PC-3 (cell line): ENCODE measurements at regions not wholly inside any gene's neighbourhood (a gene's known extent, or its start where the extent isn't known, plus 50 kb on each side); places are given as distances from the start of the nearest gene placed in this dataset.

Source experiments
- ATAC-seq: fragments of 200-7000 bp; cut with Tn5 transposase; 2 replicates; pipeline ENCODE4 v1.9.1; 2020; ENCODE audit warnings: mild to moderate bottlenecking, moderate library complexity
- BruUV-seq: library from RNA; stranded (reverse); fragments of 400-500 nt; replicated peaks from 2 replicates; lab custom pipeline; 2021; lab: Mats Ljungman, UMichigan
- CTCF ChIA-PET: fragments of 300-600 bp; sonication (Branson Sonifier 250); formaldehyde crosslinking; loops from one replicate; lab custom pipeline; 2022; ENCODE audit warnings: antibody characterized with exemption; lab: Charles Lee
- POLR2A ChIA-PET: fragments of 300-600 bp; sonication (Branson Sonifier 250); formaldehyde crosslinking; loops from one replicate; lab custom pipeline; 2022; ENCODE audit warnings: antibody characterized with exemption; ENCODE audit not compliant: unreplicated experiment; lab: Charles Lee
- DNase-seq: peaks from one replicate; pipeline ENCODE4 v3.0.0-alpha.2; 2015
- H2AFZ ChIP-seq: fragments of 300-600 bp; sonication (generic); 2 replicates; pipeline ENCODE4 v1.6.0; 2016; ENCODE audit warnings: antibody characterized with exemption, low read length
- H3F3A ChIP-seq: fragments of 300-600 bp; sonication (generic); one replicate; pipeline ENCODE4 v1.6.0; 2017; ENCODE audit warnings: antibody characterized with exemption, low read length, control low read depth, mild to moderate bottlenecking; ENCODE audit not compliant: unreplicated experiment
- H3K27ac ChIP-seq: fragments of 300-600 bp; sonication (generic); 2 replicates; pipeline ENCODE4 v1.5.1; 2016; ENCODE audit warnings: mild to moderate bottlenecking, low read length
- H3K27me3 ChIP-seq: fragments of 300-600 bp; sonication (generic); 2 replicates; pipeline ENCODE4 v1.6.1; 2016; ENCODE audit warnings: low read length, mixed read lengths
- H3K36me3 ChIP-seq: fragments of 300-600 bp; sonication (generic); 2 replicates; pipeline ENCODE4 v1.6.1; 2016; ENCODE audit warnings: low read depth, mixed run types, low read length, mixed read lengths
- H3K4me1 ChIP-seq: fragments of 300-600 bp; sonication (generic); 2 replicates; pipeline ENCODE4 v1.5.1; 2016; ENCODE audit warnings: low read length; ENCODE audit not compliant: insufficient read depth
- H3K4me2 ChIP-seq: fragments of 300-600 bp; sonication (generic); 2 replicates; pipeline ENCODE4 v1.6.0; 2016; ENCODE audit warnings: low read length
- H3K4me3 ChIP-seq: fragments of 300-600 bp; sonication (generic); 2 replicates; pipeline ENCODE4 v1.5.1; 2016; ENCODE audit warnings: mild to moderate bottlenecking, low read length, mixed read lengths
- H3K79me2 ChIP-seq: fragments of 300-600 bp; sonication (generic); 2 replicates; pipeline ENCODE4 v1.6.1; 2017; ENCODE audit warnings: low read length, mixed read lengths
- H3K9ac ChIP-seq: fragments of 300-600 bp; sonication (generic); 2 replicates; pipeline ENCODE4 v1.6.0; 2016; ENCODE audit warnings: mild to moderate bottlenecking, low read length
- H3K9me2 ChIP-seq: fragments of 300-600 bp; sonication (generic); replicated peaks from 2 replicates; pipeline ENCODE4 v1.6.1; 2016; ENCODE audit warnings: mixed run types, low read length, mixed read lengths
- H3K9me3 ChIP-seq: fragments of 300-600 bp; sonication (generic); 2 replicates; pipeline ENCODE4 v1.6.1; 2016; ENCODE audit warnings: low read length, mixed read lengths
- H4K20me1 ChIP-seq: fragments of 300-600 bp; sonication (generic); 2 replicates; pipeline ENCODE4 v1.6.1; 2016; ENCODE audit warnings: low read length, mixed read lengths
- CTCF ChIP-seq: fragments of 300-600 bp; sonication (generic); conservative IDR thresholded peaks from 2 replicates; pipeline ENCODE4 v1.5.1; 2017; ENCODE audit warnings: antibody characterized with exemption, low read depth, mild to moderate bottlenecking, low read length
- EZH2 ChIP-seq: fragments of 300-600 bp; sonication (generic); IDR thresholded peaks from one replicate; pipeline ENCODE4 v1.6.1; 2017; ENCODE audit warnings: antibody characterized with exemption, mild to moderate bottlenecking, low read length; ENCODE audit not compliant: unreplicated experiment
- EZH2phosphoT487 ChIP-seq: fragments of 300-600 bp; sonication (generic); IDR thresholded peaks from 2 replicates; pipeline ENCODE4 v1.6.1; 2018; ENCODE audit warnings: mild to moderate bottlenecking, antibody characterized with exemption, low read length, borderline replicate concordance
- intact Hi-C: fragments of 100-400 bp; cut with micrococcal nuclease; formaldehyde crosslinking; loops from 2 replicates; pipeline ENCODE4 v1.9.0; 2023

DNA sequence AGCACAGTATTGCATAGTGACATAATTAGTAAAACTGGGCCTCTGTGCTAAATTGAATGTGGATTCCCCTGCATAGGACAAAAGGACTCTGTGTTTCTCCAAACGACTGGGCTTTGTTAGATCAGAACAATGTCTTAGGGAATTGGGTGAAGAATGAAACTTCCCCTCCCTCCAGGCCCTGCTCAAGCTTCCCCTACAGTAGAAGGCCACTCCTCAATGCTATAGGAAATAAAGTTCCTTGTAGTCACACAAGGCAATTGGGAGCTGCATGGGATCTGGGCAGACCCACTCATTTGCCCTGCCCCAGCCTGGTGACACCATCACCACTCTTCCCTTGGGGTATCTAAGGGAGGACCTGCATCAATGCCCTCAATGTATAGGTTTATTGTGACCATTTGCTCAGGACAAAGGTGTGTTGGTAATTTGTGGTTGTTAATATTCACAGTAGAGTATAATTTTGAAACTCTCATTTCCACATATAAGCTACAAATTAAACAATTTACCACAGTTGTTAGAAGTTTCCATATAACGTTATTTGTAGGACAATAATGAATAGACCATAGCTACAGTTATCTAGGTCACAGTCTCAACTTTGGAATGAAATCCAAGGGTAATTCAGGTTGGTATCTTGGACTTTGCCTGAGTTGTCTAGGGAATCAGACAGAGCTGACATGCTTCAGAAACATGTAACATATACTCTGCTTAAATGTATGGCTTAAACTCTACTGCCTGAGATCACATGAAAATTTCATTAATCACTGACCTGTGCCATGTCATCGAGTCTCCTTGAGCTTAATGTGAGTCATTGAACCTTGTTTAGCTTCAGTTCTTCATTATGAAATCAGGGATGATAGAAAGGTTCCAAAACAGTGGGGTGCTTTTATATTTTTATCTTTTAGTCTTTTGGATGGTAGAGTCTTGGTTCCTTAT lies 64.8 kb upstream of the DARS1 start:
- CTCF ChIA-PET, result no interaction called here
- no TSS peak for BruUV-seq
- H3K27ac ChIP-seq, result no peak overlapping the region

DNA sequence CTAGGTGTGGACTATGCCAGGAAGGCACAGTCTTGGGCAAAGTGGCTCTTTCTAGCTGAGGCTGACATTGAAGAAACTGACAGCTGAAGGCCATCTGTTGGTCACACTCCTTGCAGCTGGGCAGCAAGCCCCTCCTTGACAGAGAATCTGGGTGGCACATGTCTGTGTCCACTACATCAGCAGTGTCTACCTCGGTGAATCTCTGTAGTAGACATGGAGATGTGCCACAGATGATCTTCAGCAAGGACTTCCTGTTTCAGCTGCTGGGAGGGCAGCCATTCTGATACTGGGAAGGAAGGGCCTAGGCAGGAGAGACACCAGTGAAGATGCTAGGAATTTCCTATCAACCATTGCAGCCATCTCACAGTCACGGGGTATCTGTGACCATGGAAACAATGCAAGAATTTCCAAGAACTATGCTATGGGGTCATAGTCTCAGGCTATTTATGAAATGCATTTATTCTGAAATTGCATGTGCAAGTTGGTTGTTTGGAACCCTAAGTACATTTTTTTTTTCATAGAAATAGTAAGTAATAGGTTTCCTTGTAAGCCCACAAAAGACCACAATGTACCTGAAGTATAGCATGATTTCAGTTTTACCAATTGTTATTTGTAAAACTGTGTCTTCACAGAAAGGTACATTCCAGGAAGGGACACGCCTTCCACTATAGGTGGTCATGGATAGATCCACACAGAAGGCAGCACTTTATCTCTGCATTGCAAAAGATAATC lies 63.8 kb upstream of the DARS1 start:
- Histone ChIP-seq H3K9ac (no peak overlapping the region), H3K4me1 (no peaks in the 10 kb centered on the region), H3K27ac (no peak overlapping the region), H2AFZ (no peak overlapping the region), H3K79me2 (no peaks in the 10 kb centered on the region), H3K9me2 (no peaks in the 10 kb centered on the region), H3K27me3 (peaks cover 4% of the 10 kb centered on the region; the same call in 1 of the 2 replicates), H3F3A (no peaks in the 10 kb centered on the region), H3K36me3 (no peaks in the 10 kb centered on the region), H3K4me3 (no peak overlapping the region), H3K9me3 (no peaks in the 10 kb centered on the region), H3K4me2 (no peak overlapping the region), H4K20me1 (no peaks in the 10 kb centered on the region)
- no TSS peak for BruUV-seq
- DNase-seq (no peak), ATAC-seq (no peak)
- POLR2A ChIA-PET, result no interaction called here
- CTCF ChIA-PET, result no interaction called here
- TF ChIP-seq EZH2 (no peak), CTCF (no peak), EZH2phosphoT487 (no peak)
- intact Hi-C loops, result no loop called here

More for the DNA sequence above, 64.8 kb upstream of the DARS1 start:
- Histone ChIP-seq H3K4me1 (no peaks in the 10 kb centered on the region), H3K4me2 (no peak overlapping the region), H3F3A (no peaks in the 10 kb centered on the region), H2AFZ (no peak overlapping the region), H3K9ac (no peak overlapping the region), H3K4me3 (no peak overlapping the region), H3K9me2 (no peaks in the 10 kb centered on the region), H3K9me3 (no peaks in the 10 kb centered on the region), H4K20me1 (no peaks in the 10 kb centered on the region), H3K36me3 (no peaks in the 10 kb centered on the region), H3K27me3 (peaks cover 3% of the 10 kb centered on the region; the same call in 1 of the 2 replicates), H3K79me2 (no peaks in the 10 kb centered on the region)
- POLR2A ChIA-PET, result no interaction called here
- DNase-seq (no peak), ATAC-seq (no peak)
- TF ChIP-seq CTCF (no peak), EZH2phosphoT487 (no peak), EZH2 (no peak)
- intact Hi-C loops, result no loop called here
